Hepatocyte (in vitro differentiated cells): ENCODE measurements at regions not wholly inside any gene's neighbourhood (a gene's known extent, or its start where the extent isn't known, plus 50 kb on each side); places are given as distances from the start of the nearest gene placed in this dataset.
A peak's percentile ranks its signal among the peaks of the same experiment; 100 is the strongest.
"Not testable (repeated sequence)": the region's sequence is repeated elsewhere in the genome, so short reads cannot be mapped to it uniquely, and the experiment has no call there.

Source experiments
- DNase-seq: peaks from one replicate; pipeline ENCODE4 v3.0.0-alpha.2; 2016; ENCODE audit warnings: low spot score
- H2AFZ ChIP-seq: fragments of 200-600 bp; sonication (generic); 2 replicates; pipeline ENCODE4 v1.6.0; 2016; ENCODE audit warnings: antibody characterized with exemption, mild to moderate bottlenecking
- H3K27ac ChIP-seq: fragments of 200-600 bp; sonication (generic); 2 replicates; pipeline ENCODE4 v1.5.1; 2016; ENCODE audit warnings: mild to moderate bottlenecking
- H3K27me3 ChIP-seq: fragments of 200-600 bp; sonication (generic); 2 replicates; pipeline ENCODE4 v1.6.1; 2016
- H3K36me3 ChIP-seq: fragments of 200-600 bp; sonication (generic); replicated peaks from 2 replicates; pipeline ENCODE4 v1.5.1; 2016; ENCODE audit warnings: low read depth; ENCODE audit not compliant: insufficient read depth
- H3K4me1 ChIP-seq: fragments of 200-600 bp; sonication (generic); 2 replicates; pipeline ENCODE4 v1.5.1; 2016; ENCODE audit warnings: mild to moderate bottlenecking, moderate library complexity; ENCODE audit not compliant: insufficient read depth
- H3K4me2 ChIP-seq: fragments of 200-600 bp; sonication (generic); 2 replicates; pipeline ENCODE4 v1.6.0; 2016
- H3K4me3 ChIP-seq: fragments of 200-600 bp; sonication (generic); 2 replicates; pipeline ENCODE4 v1.5.1; 2016; ENCODE audit warnings: mild to moderate bottlenecking
- H3K79me2 ChIP-seq: fragments of 200-600 bp; sonication (generic); 2 replicates; pipeline ENCODE4 v1.6.0; 2017; ENCODE audit warnings: mild to moderate bottlenecking
- H3K9me2 ChIP-seq: fragments of 200-600 bp; sonication (generic); replicated peaks from 2 replicates; pipeline ENCODE4 v1.6.0; 2017; ENCODE audit warnings: mild to moderate bottlenecking; ENCODE audit not compliant: insufficient read depth
- H3K9me3 ChIP-seq: fragments of 200-600 bp; sonication (generic); 2 replicates; pipeline ENCODE4 v1.5.1; 2016; ENCODE audit warnings: low read depth, mild to moderate bottlenecking
- H4K20me1 ChIP-seq: fragments of 200-600 bp; sonication (generic); 2 replicates; pipeline ENCODE4 v1.6.0; 2016; ENCODE audit warnings: mild to moderate bottlenecking; ENCODE audit not compliant: insufficient read depth, poor library complexity, severe bottlenecking
- EZH2 ChIP-seq: fragments of 200-600 bp; sonication (generic); IDR thresholded peaks from 2 replicates; pipeline ENCODE4 v1.6.1; 2016; ENCODE audit warnings: antibody characterized with exemption, mild to moderate bottlenecking, borderline replicate concordance
- EZH2phosphoT487 ChIP-seq: fragments of 200-600 bp; sonication (generic); IDR thresholded peaks from one replicate; pipeline ENCODE4 v1.6.1; 2018; ENCODE audit warnings: antibody characterized with exemption, mild to moderate bottlenecking, low read depth, moderate library complexity; ENCODE audit not compliant: unreplicated experiment, severe bottlenecking
- WGBS: methylation state at CpG from one replicate; pipeline ENCODE4 v1.1.6; 2016; ENCODE audit warnings: low lambda C conversion rate; ENCODE audit errors: missing lambda C conversion rate; 5-methylcytosine and 5-hydroxymethylcytosine counted together
- TF ChIP-seq, protein P1 (sequence below): fragments of 200-600 bp; sonication (generic); IDR thresholded peaks from 2 replicates; pipeline ENCODE4 v1.5.1; 2016; ENCODE audit warnings: antibody characterized with exemption, mild to moderate bottlenecking; ENCODE audit not compliant: poor library complexity

DNA sequence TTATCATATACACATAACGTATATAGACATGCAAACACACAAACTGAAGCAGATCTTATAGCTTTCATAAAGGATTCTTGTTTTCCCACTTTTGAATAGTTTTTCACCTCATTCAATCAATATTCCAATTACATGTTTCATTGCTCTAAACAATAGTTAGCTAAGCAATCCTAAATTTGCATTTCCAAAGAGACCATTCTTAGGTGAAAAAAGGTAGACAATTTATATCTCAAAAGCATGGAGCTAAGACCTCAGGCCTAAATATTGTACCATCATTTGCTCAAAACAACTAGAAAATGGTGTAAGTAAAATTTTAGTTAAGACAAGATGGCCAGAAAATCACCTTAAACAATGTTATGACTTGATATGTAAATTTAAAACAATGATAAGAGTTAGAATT, 1148.5 kb upstream of the DIAPH2 start:
- Histone ChIP-seq H3K9me2 (no peaks in the 10 kb centered on the region), H3K27me3 (no peaks in the 10 kb centered on the region), H3K36me3 (no peaks in the 10 kb centered on the region), H3K9me3 (no peaks in the 10 kb centered on the region), H3K79me2 (no peaks in the 10 kb centered on the region), H3K4me3 (no peak overlapping the region), H3K4me2 (no peak overlapping the region), H3K27ac (no peak overlapping the region), H2AFZ (no peak overlapping the region), H4K20me1 (no peaks in the 10 kb centered on the region), H3K4me1 (no peaks in the 10 kb centered on the region)
- WGBS, result 81% methylated on average over 1 of the region's 1 CpG
- no peak for DNase-seq
- TF ChIP-seq EZH2phosphoT487 (no peak), EZH2 (no peak)
- TF ChIP-seq, protein P1, sequence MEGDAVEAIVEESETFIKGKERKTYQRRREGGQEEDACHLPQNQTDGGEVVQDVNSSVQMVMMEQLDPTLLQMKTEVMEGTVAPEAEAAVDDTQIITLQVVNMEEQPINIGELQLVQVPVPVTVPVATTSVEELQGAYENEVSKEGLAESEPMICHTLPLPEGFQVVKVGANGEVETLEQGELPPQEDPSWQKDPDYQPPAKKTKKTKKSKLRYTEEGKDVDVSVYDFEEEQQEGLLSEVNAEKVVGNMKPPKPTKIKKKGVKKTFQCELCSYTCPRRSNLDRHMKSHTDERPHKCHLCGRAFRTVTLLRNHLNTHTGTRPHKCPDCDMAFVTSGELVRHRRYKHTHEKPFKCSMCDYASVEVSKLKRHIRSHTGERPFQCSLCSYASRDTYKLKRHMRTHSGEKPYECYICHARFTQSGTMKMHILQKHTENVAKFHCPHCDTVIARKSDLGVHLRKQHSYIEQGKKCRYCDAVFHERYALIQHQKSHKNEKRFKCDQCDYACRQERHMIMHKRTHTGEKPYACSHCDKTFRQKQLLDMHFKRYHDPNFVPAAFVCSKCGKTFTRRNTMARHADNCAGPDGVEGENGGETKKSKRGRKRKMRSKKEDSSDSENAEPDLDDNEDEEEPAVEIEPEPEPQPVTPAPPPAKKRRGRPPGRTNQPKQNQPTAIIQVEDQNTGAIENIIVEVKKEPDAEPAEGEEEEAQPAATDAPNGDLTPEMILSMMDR, result no peak

DNA sequence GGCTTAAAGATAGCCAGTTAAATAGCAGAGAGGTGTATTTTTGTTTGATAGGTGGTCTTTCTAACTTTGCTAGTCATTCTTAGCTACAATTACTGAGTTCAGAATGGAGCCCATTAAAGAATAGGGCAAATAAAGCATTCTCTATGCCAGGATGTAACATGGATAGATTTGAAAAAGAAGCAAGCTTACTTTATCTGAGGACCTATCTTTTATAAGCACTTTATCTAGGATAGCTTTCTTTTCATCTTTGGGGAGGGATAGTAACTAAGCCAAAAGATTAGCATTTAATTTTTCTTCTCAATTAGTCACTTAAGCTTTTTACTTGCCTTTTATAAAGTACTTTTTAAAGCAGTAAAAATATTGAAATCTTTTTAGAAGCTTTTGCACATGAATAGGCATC, 1148.0 kb upstream of the DIAPH2 start:
- H4K20me1 ChIP-seq, result no peaks in the 10 kb centered on the region
- H3K27me3 ChIP-seq, result no peaks in the 10 kb centered on the region
- H3K4me2 ChIP-seq, result no peak overlapping the region
- DNase-seq, result no peak
- no peaks in the 10 kb centered on the region for H3K36me3 ChIP-seq
- no peaks in the 10 kb centered on the region for H3K9me3 ChIP-seq
- no peak overlapping the region for H2AFZ ChIP-seq
- no peak for TF ChIP-seq EZH2phosphoT487
- TF ChIP-seq EZH2, result no peak
- TF ChIP-seq, protein P1, result no peak
- no peak overlapping the region for H3K27ac ChIP-seq
- H3K79me2 ChIP-seq, result no peaks in the 10 kb centered on the region
- no peak overlapping the region for H3K4me3 ChIP-seq
- no peaks in the 10 kb centered on the region for H3K4me1 ChIP-seq
- no peaks in the 10 kb centered on the region for H3K9me2 ChIP-seq

DNA sequence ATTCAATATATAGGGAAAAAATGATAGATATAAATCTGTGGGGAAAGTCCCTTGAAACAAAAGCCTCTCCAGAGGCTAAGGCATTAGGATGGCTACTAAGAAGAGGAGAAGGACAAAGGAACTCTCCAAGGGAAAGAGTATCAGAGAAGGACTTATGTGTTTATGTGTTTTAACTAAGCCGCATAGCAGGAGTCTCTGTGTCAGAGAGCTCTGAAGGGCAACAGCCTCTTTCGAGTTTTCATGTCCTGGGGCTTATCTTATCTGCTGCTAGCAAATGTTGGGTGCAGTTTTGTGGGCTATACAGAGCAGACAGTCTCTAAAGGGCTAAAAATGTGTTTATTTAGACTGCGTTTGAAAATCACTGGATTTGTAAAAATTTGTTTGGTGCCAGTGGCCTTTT, 1145.6 kb upstream of the DIAPH2 start:
- TF ChIP-seq, protein P1, result no peak
- no peak for TF ChIP-seq EZH2
- TF ChIP-seq EZH2phosphoT487, result no peak
- H4K20me1 ChIP-seq, result no peaks in the 10 kb centered on the region
- H3K79me2 ChIP-seq, result no peaks in the 10 kb centered on the region
- H3K4me3 ChIP-seq, result no peak overlapping the region
- no peaks in the 10 kb centered on the region for H3K4me1 ChIP-seq
- no peaks in the 10 kb centered on the region for H3K36me3 ChIP-seq
- 50% methylated on average over 3 of the region's 3 CpGs for WGBS
- DNase-seq, result peak; percentile 13
- no peaks in the 10 kb centered on the region for H3K9me2 ChIP-seq
- no peak overlapping the region for H3K27ac ChIP-seq
- peak overlapping the region; percentile 9 for H3K4me2 ChIP-seq
- no peaks in the 10 kb centered on the region for H3K9me3 ChIP-seq
- H3K27me3 ChIP-seq, result no peaks in the 10 kb centered on the region
- no peak overlapping the region for H2AFZ ChIP-seq

DNA sequence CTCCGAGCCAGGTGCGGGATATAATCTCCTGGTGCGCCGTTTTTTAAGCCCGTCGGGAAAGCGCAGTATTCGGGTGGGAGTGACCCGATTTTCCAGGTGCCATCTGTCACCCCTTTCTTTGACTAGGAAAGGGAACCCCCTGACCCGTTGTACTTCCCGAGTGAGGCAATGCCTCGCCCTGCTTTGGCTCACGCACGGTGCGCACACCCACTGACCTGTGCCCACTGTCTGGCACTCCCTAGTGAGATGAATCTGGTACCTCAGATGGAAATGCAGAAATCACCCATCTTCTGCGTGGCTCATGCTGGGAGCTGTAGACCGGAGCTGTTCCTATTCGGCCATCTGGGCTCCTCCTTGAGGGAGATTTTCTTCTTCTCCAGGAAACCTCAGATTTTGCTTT, 1135.1 kb upstream of the DIAPH2 start:
- not testable (repeated sequence) for H3K4me3 ChIP-seq, H3K9me3 ChIP-seq, H3K9me2 ChIP-seq, H3K4me2 ChIP-seq, H3K27me3 ChIP-seq, H3K36me3 ChIP-seq, H2AFZ ChIP-seq, H3K27ac ChIP-seq, H3K79me2 ChIP-seq, DNase-seq, H3K4me1 ChIP-seq, H4K20me1 ChIP-seq
- whole genome bisulfite sequencing, result 84% methylated on average over 18 of the region's 18 CpGs
